ENCODE measurements at regions not wholly inside any gene's neighbourhood (a gene's known extent, or its start where the extent isn't known, plus 50 kb on each side); places are given as distances from the start of the nearest gene placed in this dataset.

GRCh38 chr12:46617167-46617566 lies 208.6 kb downstream of the SLC38A4 start:
- H3K9ac ChIP-seq (ENCODE audit: low read length), result peak overlapping the region; percentile 47
- no peaks in the 10 kb centered on the region for H3K36me3 ChIP-seq (ENCODE audit: control insufficient read depth, insufficient read depth, low read length, severe bottlenecking)
- peak; percentile 80 for DNase-seq (ENCODE audit: low read depth)
- no peaks in the 10 kb centered on the region for H3K27me3 ChIP-seq (replicated peaks; ENCODE audit: control insufficient read depth, insufficient read depth, low read length)
- H3K9me3 ChIP-seq (ENCODE audit: control insufficient read depth, low read length), result no peaks in the 10 kb centered on the region
- peak overlapping the region; percentile 26 for H3K4me3 ChIP-seq (ENCODE audit: low read length)
- peaks cover 12% of the 10 kb centered on the region for H3K4me1 ChIP-seq (ENCODE audit: control insufficient read depth, insufficient read depth, low read length)

GRCh38 chr12:46610754-46611153 lies 215.0 kb downstream of the SLC38A4 start:
- Histone ChIP-seq H3K9me3 (ENCODE audit: control insufficient read depth, low read length) (no peaks in the 10 kb centered on the region), H3K9ac (ENCODE audit: low read length) (no peak overlapping the region), H3K36me3 (ENCODE audit: control insufficient read depth, insufficient read depth, low read length, severe bottlenecking) (no peaks in the 10 kb centered on the region), H3K4me1 (ENCODE audit: control insufficient read depth, insufficient read depth, low read length) (peaks cover 23% of the 10 kb centered on the region), H3K4me3 (ENCODE audit: low read length) (no peak overlapping the region), H3K27me3 (replicated peaks; ENCODE audit: control insufficient read depth, insufficient read depth, low read length) (no peaks in the 10 kb centered on the region)
- no peak for DNase-seq (ENCODE audit: low read depth)

GRCh38 chr12:46609674-46610073 lies 216.1 kb downstream of the SLC38A4 start:
- H3K4me1 ChIP-seq (ENCODE audit: control insufficient read depth, insufficient read depth, low read length), result peaks cover 23% of the 10 kb centered on the region
- no peak overlapping the region for H3K9ac ChIP-seq (ENCODE audit: low read length)

GRCh38 chr12:46609273-46609623 lies 216.5 kb downstream of the SLC38A4 start:
- Histone ChIP-seq H3K4me1 (ENCODE audit: control insufficient read depth, insufficient read depth, low read length) (peaks cover 23% of the 10 kb centered on the region), H3K4me3 (ENCODE audit: low read length) (peak overlapping the region; percentile 1), H3K36me3 (ENCODE audit: control insufficient read depth, insufficient read depth, low read length, severe bottlenecking) (no peaks in the 10 kb centered on the region), H3K9ac (ENCODE audit: low read length) (peak overlapping the region; percentile 67), H3K9me3 (ENCODE audit: control insufficient read depth, low read length) (no peaks in the 10 kb centered on the region), H3K27me3 (replicated peaks; ENCODE audit: control insufficient read depth, insufficient read depth, low read length) (no peaks in the 10 kb centered on the region)
- no peak for DNase-seq (ENCODE audit: low read depth)

More at GRCh38 chr12:46609674-46610073, 216.1 kb downstream of the SLC38A4 start:
- no peak for DNase-seq (ENCODE audit: low read depth)
- Histone ChIP-seq H3K4me3 (ENCODE audit: low read length) (no peak overlapping the region), H3K27me3 (replicated peaks; ENCODE audit: control insufficient read depth, insufficient read depth, low read length) (no peaks in the 10 kb centered on the region), H3K36me3 (ENCODE audit: control insufficient read depth, insufficient read depth, low read length, severe bottlenecking) (no peaks in the 10 kb centered on the region), H3K9me3 (ENCODE audit: control insufficient read depth, low read length) (no peaks in the 10 kb centered on the region)

- peaks cover 2% of the 10 kb centered on the region for H3K36me3 ChIP-seq (ENCODE audit: control insufficient read depth, insufficient read depth, low read length, severe bottlenecking)
- H3K27me3 ChIP-seq (replicated peaks; ENCODE audit: control insufficient read depth, insufficient read depth, low read length), result no peaks in the 10 kb centered on the region
- H3K4me1 ChIP-seq (ENCODE audit: control insufficient read depth, insufficient read depth, low read length), result peaks cover 23% of the 10 kb centered on the region
- H3K9ac ChIP-seq (ENCODE audit: low read length), result peak overlapping the region; percentile 67
- no peaks in the 10 kb centered on the region for H3K9me3 ChIP-seq (ENCODE audit: control insufficient read depth, low read length)
- H3K4me3 ChIP-seq (ENCODE audit: low read length), result peak overlapping the region; percentile 1
- DNase-seq (ENCODE audit: low read depth), result peak; percentile 70
Observed at GRCh38 chr12:46608431-46609272, 217.1 kb downstream of the SLC38A4 start.

- DNase-seq (ENCODE audit: low read depth), result no peak
- peaks cover 2% of the 10 kb centered on the region for H3K9me3 ChIP-seq (ENCODE audit: control insufficient read depth, low read length)
- H3K4me1 ChIP-seq (ENCODE audit: control insufficient read depth, insufficient read depth, low read length), result peaks cover 17% of the 10 kb centered on the region
- H3K4me3 ChIP-seq (ENCODE audit: low read length), result no peak overlapping the region
- peaks cover 4% of the 10 kb centered on the region for H3K36me3 ChIP-seq (ENCODE audit: control insufficient read depth, insufficient read depth, low read length, severe bottlenecking)
- no peaks in the 10 kb centered on the region for H3K27me3 ChIP-seq (replicated peaks; ENCODE audit: control insufficient read depth, insufficient read depth, low read length)
- no peak overlapping the region for H3K9ac ChIP-seq (ENCODE audit: low read length)
Observed at GRCh38 chr12:46604684-46605083, 221.1 kb downstream of the SLC38A4 start.

GRCh38 chr12:46603776-46604456 lies 221.9 kb downstream of the SLC38A4 start:
- Histone ChIP-seq H3K36me3 (ENCODE audit: control insufficient read depth, insufficient read depth, low read length, severe bottlenecking) (peaks cover 4% of the 10 kb centered on the region), H3K9me3 (ENCODE audit: control insufficient read depth, low read length) (peaks cover 2% of the 10 kb centered on the region), H3K4me1 (ENCODE audit: control insufficient read depth, insufficient read depth, low read length) (peaks cover 9% of the 10 kb centered on the region), H3K4me3 (ENCODE audit: low read length) (no peak overlapping the region), H3K27me3 (replicated peaks; ENCODE audit: control insufficient read depth, insufficient read depth, low read length) (no peaks in the 10 kb centered on the region), H3K9ac (ENCODE audit: low read length) (no peak overlapping the region)
- no peak for DNase-seq (ENCODE audit: low read depth)

- no peak for DNase-seq (ENCODE audit: low read depth)
- no peak overlapping the region for H3K4me3 ChIP-seq (ENCODE audit: low read length)
- peaks cover 2% of the 10 kb centered on the region for H3K9me3 ChIP-seq (ENCODE audit: control insufficient read depth, low read length)
- H3K36me3 ChIP-seq (ENCODE audit: control insufficient read depth, insufficient read depth, low read length, severe bottlenecking), result peaks cover 4% of the 10 kb centered on the region
- no peaks in the 10 kb centered on the region for H3K27me3 ChIP-seq (replicated peaks; ENCODE audit: control insufficient read depth, insufficient read depth, low read length)
- H3K9ac ChIP-seq (ENCODE audit: low read length), result no peak overlapping the region
- no peaks in the 10 kb centered on the region for H3K4me1 ChIP-seq (ENCODE audit: control insufficient read depth, insufficient read depth, low read length)
Observed at GRCh38 chr12:46602474-46602873, 223.3 kb downstream of the SLC38A4 start.

- H3K4me1 ChIP-seq (ENCODE audit: control insufficient read depth, insufficient read depth, low read length), result no peaks in the 10 kb centered on the region
- no peaks in the 10 kb centered on the region for H3K36me3 ChIP-seq (ENCODE audit: control insufficient read depth, insufficient read depth, low read length, severe bottlenecking)
- H3K4me3 ChIP-seq (ENCODE audit: low read length), result no peak overlapping the region
- H3K9me3 ChIP-seq (ENCODE audit: control insufficient read depth, low read length), result peaks cover 3% of the 10 kb centered on the region
- no peaks in the 10 kb centered on the region for H3K27me3 ChIP-seq (replicated peaks; ENCODE audit: control insufficient read depth, insufficient read depth, low read length)
- no peak for DNase-seq (ENCODE audit: low read depth)
- H3K9ac ChIP-seq (ENCODE audit: low read length), result no peak overlapping the region
Observed at GRCh38 chr12:46590991-46591703, 218.6 kb upstream of the SLC38A2 start.

GRCh38 chr12:46585854-46586621 lies 213.5 kb upstream of the SLC38A2 start:
- no peak overlapping the region for H3K4me3 ChIP-seq (ENCODE audit: low read length)
- DNase-seq (ENCODE audit: low read depth), result peak; percentile 52

More at GRCh38 chr12:46585854-46586621, 213.5 kb upstream of the SLC38A2 start:
- Histone ChIP-seq H3K4me1 (ENCODE audit: control insufficient read depth, insufficient read depth, low read length) (no peaks in the 10 kb centered on the region), H3K9me3 (ENCODE audit: control insufficient read depth, low read length) (peaks cover 13% of the 10 kb centered on the region), H3K9ac (ENCODE audit: low read length) (no peak overlapping the region), H3K36me3 (ENCODE audit: control insufficient read depth, insufficient read depth, low read length, severe bottlenecking) (no peaks in the 10 kb centered on the region), H3K27me3 (replicated peaks; ENCODE audit: control insufficient read depth, insufficient read depth, low read length) (no peaks in the 10 kb centered on the region)

Data from adipocyte (in vitro differentiated cells).